HG02981 (cell line): ENCODE measurements at regions not wholly inside any gene's neighbourhood (a gene's known extent, or its start where the extent isn't known, plus 50 kb on each side); places are given as distances from the start of the nearest gene placed in this dataset.

Source experiments
- ATAC-seq: cut with Tn5 transposase; IDR thresholded peaks from one replicate; pipeline ENCODE4 v1.9.1; 2021; ENCODE audit warnings: mild to moderate bottlenecking, moderate library complexity; ENCODE audit not compliant: unreplicated experiment

- ATAC-seq, result no peak
Measured at GRCh38 chr2:147049957-147050356, 794.9 kb upstream of the ACVR2A start.

DNA sequence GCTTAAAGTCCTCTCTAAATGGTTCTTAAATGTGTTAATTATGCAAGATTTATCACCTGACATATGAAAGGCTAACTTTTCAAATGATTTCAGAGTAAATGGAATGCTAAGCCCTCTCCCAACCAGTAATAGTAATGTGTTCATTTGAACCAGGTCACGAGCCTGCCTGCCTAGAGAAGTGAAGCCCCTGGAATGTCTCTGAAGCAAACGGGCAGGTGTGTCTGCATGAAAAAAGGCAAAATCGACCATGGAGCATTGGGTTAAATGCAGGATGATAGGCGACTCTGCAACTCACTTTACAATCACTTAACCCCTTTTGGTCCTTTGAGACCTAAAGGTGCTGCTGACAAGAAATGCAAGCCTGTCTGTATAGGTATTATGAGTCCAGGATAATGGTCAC is 798.4 kb upstream of the ACVR2A start:
- ATAC-seq, result no peak

DNA sequence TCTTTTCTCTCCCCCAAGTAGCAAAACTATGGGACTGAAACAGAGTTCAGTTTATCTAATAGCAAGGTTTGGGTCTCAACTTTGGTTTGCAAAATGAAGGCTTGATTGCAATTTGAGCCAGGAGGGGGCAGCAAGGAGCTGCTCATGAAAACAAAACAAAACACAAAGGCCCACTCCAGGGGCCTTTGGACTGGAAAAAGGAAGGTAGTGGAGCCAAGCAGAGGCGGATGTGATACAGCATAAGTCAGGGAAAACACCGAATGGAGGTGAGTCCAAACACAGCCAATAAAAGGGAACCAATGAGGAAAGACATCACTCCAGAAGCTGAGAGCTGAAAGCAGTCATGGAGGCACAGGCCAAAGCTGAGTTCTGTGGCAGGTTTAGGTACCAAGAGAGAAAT is 799.7 kb upstream of the ACVR2A start:
- no peak for ATAC-seq

GRCh38 chr2:147041121-147041494 is 803.7 kb upstream of the ACVR2A start:
- ATAC-seq, result no peak

DNA sequence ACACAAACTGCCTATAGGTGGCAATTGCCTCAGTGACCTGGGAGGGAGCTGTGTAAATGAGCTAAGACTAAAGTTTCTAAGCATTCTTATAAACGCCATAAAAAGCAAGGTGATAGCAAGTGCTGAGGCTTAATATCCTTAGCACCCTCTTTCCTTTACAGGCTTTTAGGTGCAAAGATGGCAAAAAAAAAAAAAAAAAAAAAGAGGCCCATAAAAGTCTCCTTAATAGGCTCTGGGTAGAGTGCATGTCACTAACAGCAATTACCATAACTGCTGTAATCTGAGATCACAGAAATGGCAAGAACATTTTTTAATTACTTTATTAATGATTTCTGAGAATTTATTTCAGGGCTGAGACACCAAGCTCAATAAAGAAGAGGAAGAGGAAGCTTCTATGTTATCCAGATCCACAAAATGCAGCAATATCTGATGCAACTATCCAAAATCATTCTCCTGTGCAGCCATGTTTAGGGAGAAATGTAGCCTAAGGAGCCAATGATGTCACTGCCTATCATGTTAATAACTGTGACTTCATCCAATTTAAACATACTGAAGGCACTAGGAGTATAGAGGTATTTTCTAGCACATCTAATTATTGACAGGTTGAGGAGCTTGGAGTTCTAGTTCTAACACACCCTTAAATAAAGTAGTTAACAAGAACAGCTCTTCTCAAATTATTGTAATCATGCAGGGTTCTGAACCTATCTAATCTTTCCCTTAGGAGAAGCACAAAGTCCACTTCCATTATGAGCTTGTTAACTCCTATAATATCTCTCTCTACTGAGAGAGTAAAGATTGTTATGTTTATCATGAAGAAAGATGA is 804.3 kb upstream of the ACVR2A start:
- ATAC-seq, result no peak

DNA sequence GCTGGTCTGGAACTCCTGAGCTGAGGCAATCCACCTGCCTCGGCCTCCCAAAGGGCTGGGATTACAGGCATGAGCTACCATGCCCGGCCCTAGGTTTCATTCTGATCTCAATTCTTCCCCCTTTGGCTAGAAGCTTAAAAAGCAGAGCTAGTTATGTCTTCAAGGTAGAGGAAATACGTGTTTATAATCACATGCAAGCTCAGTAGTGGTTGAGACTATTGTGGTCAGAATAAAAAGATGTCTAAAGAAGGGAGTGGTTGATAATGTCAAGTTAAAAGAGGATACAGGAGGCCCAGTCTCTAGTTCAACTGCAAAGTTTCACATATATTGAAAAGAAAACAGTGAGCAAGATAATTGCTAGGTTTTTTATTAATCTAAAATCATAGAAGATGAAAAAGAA is 807.8 kb upstream of the ACVR2A start:
- ATAC-seq, result no peak

DNA sequence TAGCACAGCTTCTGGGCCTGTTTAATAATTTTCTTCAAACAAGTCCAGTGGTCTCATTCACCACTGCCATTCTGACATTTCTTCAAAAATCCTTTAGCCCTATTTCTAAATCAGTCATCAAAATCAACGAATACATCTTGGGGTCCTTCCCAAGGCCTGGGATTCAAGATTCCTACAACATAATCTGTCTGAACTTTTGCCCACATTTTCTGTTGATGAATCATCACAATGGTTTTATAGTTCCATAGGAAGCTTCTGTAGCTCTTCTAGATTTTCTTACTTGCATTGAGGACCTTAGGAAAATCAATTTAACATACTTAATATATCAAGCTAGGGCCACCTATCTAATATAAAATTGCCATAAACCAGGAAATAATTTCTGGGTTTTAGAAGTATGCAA is 811.8 kb upstream of the ACVR2A start:
- ATAC-seq, result no peak

- no peak for ATAC-seq
Measured at GRCh38 chr2:147031897-147032296, 812.9 kb upstream of the ACVR2A start.

DNA sequence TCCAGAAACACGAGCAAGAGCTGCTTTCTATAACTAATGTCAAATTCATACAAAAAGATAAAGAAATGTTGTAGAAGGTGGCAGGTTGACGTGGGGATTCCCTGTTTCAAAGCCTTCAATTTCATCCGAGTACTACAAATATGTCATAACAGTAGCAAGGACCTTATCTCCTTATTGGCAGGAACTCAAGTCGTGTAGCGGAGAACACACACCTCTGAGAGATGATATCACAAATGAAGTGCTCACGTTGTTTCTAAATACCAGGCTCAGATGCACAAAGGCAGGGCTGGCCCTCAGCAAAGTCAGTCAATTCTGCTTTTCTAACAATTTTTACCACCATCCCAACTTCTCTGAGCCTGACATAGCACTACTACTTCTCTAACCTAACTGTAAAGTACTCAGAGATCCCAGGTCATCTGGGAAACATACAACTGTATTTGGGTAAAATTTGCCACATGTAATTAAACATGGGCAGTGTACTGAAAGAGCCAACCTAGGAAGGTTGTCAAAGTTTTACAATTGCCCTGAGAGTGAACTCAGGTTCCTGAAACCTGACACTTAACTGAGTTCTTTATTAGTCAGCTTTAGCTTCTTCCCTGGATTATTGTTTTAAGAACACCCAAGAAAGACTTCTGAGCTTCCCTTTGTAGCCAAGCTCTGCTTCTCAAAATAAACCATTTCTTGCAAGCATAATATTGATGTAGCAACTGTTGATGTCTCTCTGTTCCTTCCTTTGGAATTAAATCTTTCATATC is 813.7 kb upstream of the ACVR2A start:
- ATAC-seq, result no peak

DNA sequence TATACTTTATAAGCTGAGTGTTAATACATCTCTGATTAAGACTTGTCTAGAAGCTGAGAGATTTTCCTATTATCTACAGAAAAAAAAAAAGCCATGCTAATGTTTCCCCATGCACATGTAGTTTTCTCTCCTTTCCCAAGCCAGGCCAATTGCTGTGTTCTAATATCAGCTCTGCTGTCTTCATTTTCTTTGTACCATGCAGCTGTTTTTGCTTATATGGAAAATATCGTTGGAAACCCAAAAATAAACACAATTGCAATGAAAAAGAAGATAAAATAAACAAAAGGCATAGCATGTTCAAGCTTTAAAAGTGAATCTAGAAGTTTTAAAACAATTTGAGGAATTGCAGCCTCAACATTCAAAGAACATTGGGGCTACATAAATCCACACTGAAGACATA is 817.4 kb upstream of the ACVR2A start:
- no peak for ATAC-seq

GRCh38 chr2:147026664-147027295 is 818.0 kb upstream of the ACVR2A start:
- no peak for ATAC-seq

GRCh38 chr2:147025646-147026585 is 818.9 kb upstream of the ACVR2A start:
- no peak for ATAC-seq

- ATAC-seq, result no peak
Measured at GRCh38 chr2:147019311-147019710, 825.5 kb upstream of the ACVR2A start.

GRCh38 chr2:147017951-147018645 is 826.7 kb upstream of the ACVR2A start:
- no peak for ATAC-seq

DNA sequence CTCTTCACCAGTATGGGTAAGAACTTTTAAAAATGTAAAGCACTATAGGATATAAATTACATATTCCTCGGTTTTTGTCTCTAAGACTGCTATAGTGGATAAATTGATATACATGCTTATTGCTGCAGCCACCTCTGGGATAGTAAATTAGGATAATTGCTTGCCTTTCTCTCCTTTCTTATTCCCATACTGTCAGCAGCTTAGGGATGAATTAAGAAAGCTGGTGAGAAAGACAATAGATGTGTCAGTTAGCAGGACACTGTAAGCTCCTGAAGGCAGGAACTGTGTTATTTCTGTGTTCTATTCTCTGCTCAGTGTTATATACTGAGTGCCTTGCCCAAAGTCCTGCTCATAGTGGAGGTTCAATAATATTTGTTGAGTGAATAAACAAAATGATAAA is 828.6 kb upstream of the ACVR2A start:
- no peak for ATAC-seq

GRCh38 chr2:147015591-147015990 is 829.2 kb upstream of the ACVR2A start:
- no peak for ATAC-seq

DNA sequence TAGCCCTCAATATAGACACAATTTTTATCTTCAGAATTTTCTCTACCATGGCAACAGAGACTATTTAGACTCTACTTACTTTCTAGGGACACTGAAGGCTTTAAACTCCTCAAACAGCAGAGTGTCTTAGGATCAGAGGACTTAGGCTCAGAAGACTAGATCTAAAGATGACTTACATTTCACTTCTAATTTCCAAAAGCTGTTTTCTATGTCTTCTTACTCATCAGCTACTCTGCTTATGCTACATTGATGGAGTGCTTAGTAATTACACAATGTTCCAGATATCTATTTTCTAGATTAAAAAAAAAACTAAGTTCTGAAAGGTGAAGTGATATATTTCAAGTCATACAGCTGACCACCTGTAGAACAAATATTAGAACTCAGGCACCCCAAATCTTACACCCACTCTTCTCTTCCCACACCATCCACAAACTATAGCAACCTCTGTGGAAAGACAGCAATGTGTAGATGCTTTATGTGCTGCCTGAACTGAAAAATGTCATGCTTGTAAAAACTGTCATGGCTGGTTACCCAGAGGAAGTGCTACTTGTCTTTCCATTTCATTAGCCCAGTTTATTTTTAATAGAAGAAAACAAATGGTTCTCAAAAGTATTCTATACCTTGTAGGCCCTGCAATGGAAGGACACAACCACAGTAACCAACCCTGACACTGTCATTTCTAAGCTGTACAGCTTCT is 831.0 kb upstream of the ACVR2A start:
- ATAC-seq, result no peak

DNA sequence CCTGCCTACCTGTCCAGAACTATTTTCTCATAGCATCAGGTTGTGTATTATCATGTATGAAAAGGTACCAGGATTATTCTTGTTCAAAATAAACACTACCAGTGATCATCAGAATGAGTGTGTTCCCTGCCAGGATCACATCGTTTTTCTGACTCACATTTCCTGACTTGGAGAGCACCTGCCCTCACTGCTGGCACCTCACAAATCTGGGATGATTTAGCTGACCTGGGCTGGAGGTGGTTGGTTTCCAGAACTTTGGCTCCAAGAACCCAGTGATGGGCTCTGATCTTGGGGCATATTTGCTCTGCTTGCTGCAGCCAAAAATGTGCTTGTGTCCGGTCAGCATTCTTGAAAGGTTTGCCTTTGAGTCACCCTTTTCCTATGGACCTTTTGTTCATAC is 836.3 kb upstream of the ACVR2A start:
- ATAC-seq, result no peak

DNA sequence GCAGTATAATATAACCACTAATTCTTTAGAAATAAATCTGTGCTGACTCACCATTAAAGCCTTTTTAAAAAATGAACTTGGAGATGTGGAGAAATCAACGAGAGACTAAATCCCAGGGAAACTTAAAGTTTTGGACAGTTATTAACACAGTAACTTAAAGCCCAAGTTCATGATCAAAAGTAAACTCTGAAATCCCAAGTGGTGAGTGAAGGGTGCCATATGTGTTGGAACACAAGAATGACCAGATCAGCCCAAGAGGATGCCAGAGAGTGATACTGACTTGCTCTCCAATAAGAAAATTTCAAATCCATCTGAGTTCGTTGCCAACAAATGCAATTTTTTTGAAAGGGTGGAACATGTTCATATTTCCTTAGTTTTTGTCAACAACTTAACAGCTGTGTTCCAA is 838.1 kb upstream of the ACVR2A start:
- ATAC-seq, result no peak

DNA sequence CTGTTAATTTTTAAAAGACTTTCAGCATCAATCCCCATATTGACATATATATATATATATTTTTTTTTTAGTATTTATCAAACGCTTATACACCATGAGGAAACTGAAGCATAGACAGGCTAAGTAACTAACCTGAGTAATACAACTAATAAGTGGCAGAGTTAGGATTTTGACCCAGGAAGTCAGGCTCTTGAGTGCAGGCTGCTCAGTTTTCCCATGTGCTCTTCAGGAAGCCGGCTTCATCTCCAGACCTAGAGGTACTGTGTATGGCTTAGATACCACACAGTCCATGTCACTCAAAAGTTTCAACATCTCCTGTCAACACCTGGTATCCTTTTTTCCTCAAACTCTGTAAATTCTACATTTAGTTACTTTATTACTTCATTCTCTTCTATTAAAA is 841.7 kb upstream of the ACVR2A start:
- ATAC-seq, result no peak
